GM19452 (cell line): ENCODE measurements at regions not wholly inside any gene's neighbourhood (a gene's known extent, or its start where the extent isn't known, plus 50 kb on each side); places are given as distances from the start of the nearest gene placed in this dataset.

Experiments
- ATAC-seq: cut with Tn5 transposase; IDR thresholded peaks from one replicate; pipeline ENCODE4 v1.9.1; 2021; ENCODE audit not compliant: unreplicated experiment

- no peak for ATAC-seq
Measured at GRCh38 chr4:83658806-83659205, 122.9 kb downstream of the GPAT3 start.

GRCh38 chr4:83657336-83657735 lies 121.4 kb downstream of the GPAT3 start:
- no peak for ATAC-seq
